HCT116 (cell line): ENCODE measurements at regions not wholly inside any gene's neighbourhood (a gene's known extent, or its start where the extent isn't known, plus 50 kb on each side); places are given as distances from the start of the nearest gene placed in this dataset.

Experiments used
- ATAC-seq: fragments of 200-7000 bp; cut with Tn5 transposase; 2 replicates; pipeline ENCODE4 v1.9.1; 2020; ENCODE audit warnings: mild to moderate bottlenecking, moderate library complexity
- BruUV-seq: library from RNA; stranded (reverse); fragments of 400-500 nt; replicated peaks from 2 replicates; lab custom pipeline; 2021; lab: Mats Ljungman, UMichigan
- CTCF ChIA-PET: fragments of 300-600 bp; sonication (Branson Sonifier 250); formaldehyde crosslinking; loops from one replicate; lab custom pipeline; 2021; ENCODE audit warnings: antibody characterized with exemption; lab: Charles Lee
- POLR2A ChIA-PET: fragments of 300-600, 350-600 bp; sonication (Branson Sonifier 250); formaldehyde crosslinking; loops from one replicate; lab custom pipeline; 2021; ENCODE audit warnings: antibody characterized with exemption; lab: Charles Lee
- RAD21 ChIA-PET, 2 experiments: fragments of 300-600 bp; sonication (Branson Sonifier 250); formaldehyde crosslinking; loops; one replicate each; lab custom pipeline; 2023; ENCODE audit warnings: low total read pairs in 2 of 2; ENCODE audit not compliant: uncharacterized antibody in 2 of 2, unreplicated experiment in 2 of 2, low non-redundant PET in 1 of 2; lab: Charles Lee
- DNase-seq: peaks from one replicate; pipeline ENCODE4 v3.0.0-alpha.2; 2010; ENCODE audit warnings: low read depth, low spot score
- H2AFZ ChIP-seq: fragments of 200-600 bp; shearing (Covaris generic), sonication (generic); 2 replicates; pipeline ENCODE4 v1.6.1; 2017; ENCODE audit warnings: low read depth, mixed run types, mixed read lengths, antibody characterized with exemption, low read length; ENCODE audit not compliant: poor library complexity, severe bottlenecking
- H3K27ac ChIP-seq: 2 replicates; pipeline ENCODE4 v1.5.1; 2012; ENCODE audit warnings: low read depth, low read length
- H3K27me3 ChIP-seq: fragments of 200-600 bp; sonication (generic); 2 replicates; pipeline ENCODE4 v1.6.1; 2016; ENCODE audit warnings: mixed run types, low read length, mixed read lengths; ENCODE audit not compliant: insufficient read depth
- H3K36me3 ChIP-seq, 2 experiments: fragments of 200-500 bp in 1 of 2; fragments of 200-600 bp in 1 of 2; sonication (Bioruptor generic) in 1 of 2; sonication (generic) in 1 of 2; 2 replicates each; pipeline versions ENCODE4 v1.5.1 to v1.6.1; 2014 to 2016; ENCODE audit warnings: low read length in 2 of 2, inconsistent platforms in 1 of 2, mixed read lengths in 1 of 2, mixed run types in 1 of 2; ENCODE audit not compliant: insufficient read depth in 2 of 2, control insufficient read depth in 1 of 2
- H3K4me1 ChIP-seq, 2 experiments: fragments of 200-600 bp in 1 of 2; sonication (generic) in 1 of 2; 2 replicates each; pipeline versions ENCODE4 v1.5.1 to v1.6.1; 2012 to 2017; ENCODE audit warnings: low read length in 2 of 2, inconsistent platforms in 1 of 2, mild to moderate bottlenecking in 1 of 2, mixed read lengths in 1 of 2, mixed run types in 1 of 2, moderate library complexity in 1 of 2; ENCODE audit not compliant: insufficient read depth in 2 of 2, control insufficient read depth in 1 of 2
- H3K4me2 ChIP-seq: fragments of 200-600 bp; sonication (generic); 2 replicates; pipeline ENCODE4 v1.6.1; 2017; ENCODE audit warnings: mixed run types, low read length, mixed read lengths
- H3K4me3 ChIP-seq, 2 experiments: fragments of 200-600 bp in 1 of 2; sonication (generic) in 1 of 2; replicated peaks in 1 of 2; 2 replicates each; pipeline ENCODE4 v1.5.1; 2011 to 2016; ENCODE audit warnings: low read length in 2 of 2, control low read depth in 1 of 2, low read depth in 1 of 2, mild to moderate bottlenecking in 1 of 2, mixed read lengths in 1 of 2, mixed run types in 1 of 2
- H3K79me2 ChIP-seq: fragments of 200-600 bp; sonication (generic); 2 replicates; pipeline ENCODE4 v1.6.1; 2017; ENCODE audit warnings: mild to moderate bottlenecking, mixed run types, low read length, moderate library complexity, mixed read lengths; ENCODE audit not compliant: insufficient read depth
- H3K9ac ChIP-seq: fragments of 200-600 bp; sonication (generic); 2 replicates; pipeline ENCODE4 v1.6.1; 2016; ENCODE audit warnings: low read length, mixed read lengths
- H3K9me2 ChIP-seq: fragments of 200-600 bp; sonication (generic), shearing (Covaris generic); 2 replicates; pipeline ENCODE4 v1.6.1; 2017; ENCODE audit warnings: mixed run types, mild to moderate bottlenecking, moderate library complexity; ENCODE audit not compliant: insufficient read depth
- H3K9me3 ChIP-seq, 2 experiments: fragments of 200-500 bp in 1 of 2; fragments of 200-600 bp in 1 of 2; sonication (Bioruptor generic) in 1 of 2; sonication (generic) in 1 of 2; 2 replicates each; pipeline ENCODE4 v1.6.1; 2014 to 2017; ENCODE audit warnings: low read length in 2 of 2, mixed read lengths in 2 of 2, inconsistent platforms in 1 of 2, low read depth in 1 of 2, mild to moderate bottlenecking in 1 of 2, mixed run types in 1 of 2, moderate library complexity in 1 of 2; ENCODE audit not compliant: control insufficient read depth in 1 of 2, insufficient read depth in 1 of 2
- H4K20me1 ChIP-seq: fragments of 200-600 bp; sonication (generic), shearing (Covaris generic); 2 replicates; pipeline ENCODE4 v1.6.1; 2017; ENCODE audit warnings: mixed run types, mild to moderate bottlenecking, moderate library complexity; ENCODE audit not compliant: insufficient read depth
- EZH2 ChIP-seq: fragments of 200-600 bp; sonication (generic); IDR thresholded peaks from 2 replicates; pipeline ENCODE4 v1.6.1; 2017; ENCODE audit warnings: antibody characterized with exemption, mixed run types
- EZH2phosphoT487 ChIP-seq: fragments of 200-600 bp; IDR thresholded peaks from 2 replicates; pipeline ENCODE4 v1.6.1; 2018; ENCODE audit warnings: antibody characterized with exemption, borderline replicate concordance
- FOSL1 ChIP-seq: IDR thresholded peaks from 2 replicates; pipeline ENCODE4 v1.6.1; 2012; ENCODE audit warnings: low read depth
- MAX ChIP-seq: IDR thresholded peaks from 2 replicates; pipeline ENCODE4 v1.6.1; 2012
- POLR2A ChIP-seq: IDR thresholded peaks from 2 replicates; pipeline ENCODE4 v1.7.0; 2011; ENCODE audit warnings: borderline replicate concordance; ENCODE audit not compliant: insufficient read depth, insufficient read length; ENCODE audit errors: extremely low read depth
- POLR2AphosphoS5 ChIP-seq: IDR thresholded peaks from 2 replicates; pipeline ENCODE4 v1.6.1; 2011; ENCODE audit warnings: mild to moderate bottlenecking, low read depth, low read length, moderate library complexity
- REST ChIP-seq: IDR thresholded peaks from 2 replicates; pipeline ENCODE4 v1.6.1; 2012; ENCODE audit warnings: low read depth
- SIN3A ChIP-seq: IDR thresholded peaks from 2 replicates; pipeline ENCODE4 v1.6.1; 2012; ENCODE audit warnings: low read depth
- SRF ChIP-seq: IDR thresholded peaks from 2 replicates; pipeline ENCODE4 v1.6.1; 2012; ENCODE audit warnings: low read depth
- TCF7L2 ChIP-seq: IDR thresholded peaks from 2 replicates; pipeline ENCODE4 v1.7.0; 2011; ENCODE audit warnings: borderline replicate concordance, inconsistent platforms; ENCODE audit not compliant: insufficient read depth, insufficient read length; ENCODE audit errors: extremely low read depth
- YY1 ChIP-seq: IDR thresholded peaks from 2 replicates; pipeline ENCODE4 v1.6.1; 2011; ENCODE audit warnings: low read length, low read depth, moderate library complexity, mild to moderate bottlenecking; ENCODE audit not compliant: insufficient replicate concordance; ENCODE audit errors: extremely low read depth
- ZFX ChIP-seq: fragments of 450-650 bp; IDR thresholded peaks from 2 replicates; pipeline ENCODE4 v1.6.1; 2017
- ZNF274 ChIP-seq: fragments of 200-500 bp; sonication (Bioruptor generic); IDR thresholded peaks from 2 replicates; pipeline ENCODE4 v1.6.1; 2014; ENCODE audit warnings: mild to moderate bottlenecking, low read depth, low read length, inconsistent platforms
- intact Hi-C: fragments of 100-400 bp; cut with micrococcal nuclease; formaldehyde crosslinking; loops from 2 replicates; pipeline ENCODE4 v1.10.0; 2022

GRCh38 chr9:96109680-96110351 lies 192.2 kb downstream of the HSD17B3 start:
- no peak for DNase-seq
- H3K4me1 ChIP-seq: no peaks in the 10 kb centered on the region

More at GRCh38 chr9:96109680-96110351, 192.2 kb downstream of the HSD17B3 start:
- intact Hi-C loops: no loop called here
- Histone ChIP-seq H4K20me1 (no peaks in the 10 kb centered on the region), H3K27ac (no peak overlapping the region), H3K27me3 (no peaks in the 10 kb centered on the region; the same call in 1 of the 2 replicates), H3K9me3 (no peaks in the 10 kb centered on the region), H3K4me3 (no peak overlapping the region), H3K9ac (no peak overlapping the region), H3K9me2 (no peaks in the 10 kb centered on the region), H3K4me2 (no peak overlapping the region), H2AFZ (no peak overlapping the region), H3K79me2 (no peaks in the 10 kb centered on the region), H3K36me3 (no peaks in the 10 kb centered on the region)
- ChIA-PET CTCF (no interaction called here), POLR2A (no interaction called here), RAD21 (no interaction called here)
- ATAC-seq: no peak
- TF ChIP-seq FOSL1 (no peak), POLR2A (no peak), ZNF274 (no peak), TCF7L2 (no peak), ZFX (no peak), SRF (no peak), EZH2phosphoT487 (no peak), SIN3A (no peak), YY1 (no peak), REST (no peak), MAX (no peak), POLR2AphosphoS5 (no peak), EZH2 (no peak)
- BruUV-seq: no TSS peak
